GM21825 (cell line): ENCODE measurements at regions not wholly inside any gene's neighbourhood (a gene's known extent, or its start where the extent isn't known, plus 50 kb on each side); places are given as distances from the start of the nearest gene placed in this dataset.

Experiments
- ATAC-seq: cut with Tn5 transposase; IDR thresholded peaks from one replicate; pipeline ENCODE4 v1.9.1; 2021; ENCODE audit warnings: mild to moderate bottlenecking, moderate library complexity; ENCODE audit not compliant: unreplicated experiment

DNA sequence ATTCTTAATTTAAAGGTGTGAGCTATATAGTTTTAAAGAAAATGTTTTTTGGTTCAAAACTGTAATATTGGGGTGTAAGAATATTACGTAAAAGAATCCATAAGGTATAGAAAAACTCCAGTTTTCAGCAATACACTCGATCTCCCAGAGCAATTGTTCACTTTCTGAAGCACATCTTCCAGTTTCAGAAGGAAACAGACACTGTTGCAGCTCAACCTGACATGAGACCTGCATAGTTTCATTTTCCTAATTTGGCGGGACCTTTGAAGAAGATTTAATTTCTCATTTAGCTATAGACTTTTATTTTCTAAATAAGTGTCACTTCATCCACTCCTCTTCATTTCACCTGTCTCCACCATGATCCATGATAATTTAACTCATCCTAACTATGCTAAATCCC is 281.5 kb downstream of the HTR1B start:
- ATAC-seq = no peak

- no peak for ATAC-seq
Observed at GRCh38 chr6:77180326-77180725, 283.0 kb downstream of the HTR1B start.

- ATAC-seq = no peak
Observed at GRCh38 chr6:77178821-77179220, 284.5 kb downstream of the HTR1B start.

- no peak for ATAC-seq
Observed at GRCh38 chr6:77177470-77177869, 285.8 kb downstream of the HTR1B start.

- ATAC-seq = no peak
Observed at GRCh38 chr6:77173472-77174074, 289.7 kb downstream of the HTR1B start.

- no peak for ATAC-seq
Observed at GRCh38 chr6:77172578-77172977, 290.7 kb downstream of the HTR1B start.

DNA sequence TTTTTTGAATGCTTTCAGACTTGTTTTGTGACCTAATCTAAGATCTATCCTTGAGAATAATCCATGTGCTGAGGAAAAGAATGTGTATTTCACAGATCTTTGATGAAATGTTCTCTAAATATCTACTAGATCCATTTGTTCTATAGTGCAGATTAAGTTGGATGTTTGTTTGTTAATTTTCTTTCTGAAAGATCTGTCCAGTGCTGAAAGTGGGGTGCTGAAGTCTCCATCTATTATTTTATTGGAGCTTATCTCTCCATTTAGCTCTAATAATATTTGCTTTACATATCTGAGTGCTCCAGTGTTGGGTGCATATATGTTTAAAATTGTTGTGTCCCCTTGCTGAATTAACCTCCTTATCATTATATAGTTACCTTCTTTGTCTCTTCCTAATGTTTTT is 303.6 kb downstream of the HTR1B start:
- ATAC-seq = no peak

DNA sequence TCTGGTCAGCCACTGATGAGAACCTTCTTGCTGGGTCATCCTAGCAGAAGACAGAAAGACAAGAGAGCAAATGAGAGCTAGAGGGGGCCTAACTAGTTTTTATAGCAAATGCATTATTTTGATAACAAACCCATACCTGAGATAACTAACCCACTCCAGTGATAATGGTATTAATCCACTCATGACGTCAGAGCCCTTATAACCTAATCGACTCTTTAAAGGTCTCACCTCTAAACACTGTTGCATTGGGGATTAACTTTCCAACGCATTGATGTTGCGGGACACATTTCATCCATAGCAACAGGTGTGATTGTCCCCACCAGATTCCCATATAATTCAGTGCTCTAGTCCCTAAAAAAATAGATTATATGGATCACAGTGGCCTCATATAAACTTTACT is 312.1 kb downstream of the HTR1B start:
- no peak for ATAC-seq

- ATAC-seq = no peak
Observed at GRCh38 chr6:77150736-77151135, 312.6 kb downstream of the HTR1B start.

- no peak for ATAC-seq
Observed at GRCh38 chr6:77145244-77145643, 318.0 kb downstream of the HTR1B start.

DNA sequence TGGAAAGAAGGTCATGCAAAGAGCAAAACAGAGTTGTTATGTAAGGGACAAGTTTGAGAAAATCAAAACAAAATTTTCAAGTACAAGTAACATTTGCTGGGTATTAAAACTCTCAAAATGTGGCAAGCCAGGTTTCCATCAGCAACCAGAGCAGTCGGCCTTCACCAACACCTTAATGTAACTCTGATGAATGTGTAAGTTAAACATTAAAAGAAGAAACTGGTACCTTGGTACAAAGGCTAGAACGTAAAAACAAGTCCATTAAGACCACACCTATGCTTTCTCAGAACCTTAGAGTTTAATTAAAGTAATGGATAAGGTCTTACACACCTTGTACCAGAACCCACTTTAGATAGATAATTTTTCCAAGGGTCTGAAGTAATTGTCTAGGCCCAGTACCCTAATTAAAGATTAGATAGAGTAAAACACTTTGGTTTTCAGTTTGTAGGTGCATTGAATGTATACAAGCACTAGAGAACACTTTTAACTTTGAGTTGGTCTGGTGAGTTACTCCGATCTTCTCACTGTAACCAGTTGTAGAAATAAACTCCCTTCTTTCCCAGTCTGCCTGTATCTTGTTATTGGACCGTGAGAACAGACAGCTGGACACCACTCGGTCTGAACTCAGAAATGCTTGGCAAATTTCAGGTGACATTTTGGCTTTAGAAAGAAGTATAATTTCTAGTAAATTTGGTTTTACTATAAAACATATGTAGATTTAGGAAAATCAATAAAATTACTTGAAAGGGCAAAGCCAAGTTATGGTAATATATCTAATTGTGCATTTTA is 319.4 kb downstream of the HTR1B start:
- no peak for ATAC-seq

GRCh38 chr6:77136086-77136485 is 327.2 kb downstream of the HTR1B start:
- no peak for ATAC-seq

GRCh38 chr6:77133031-77133430 is 330.3 kb downstream of the HTR1B start:
- ATAC-seq = no peak

DNA sequence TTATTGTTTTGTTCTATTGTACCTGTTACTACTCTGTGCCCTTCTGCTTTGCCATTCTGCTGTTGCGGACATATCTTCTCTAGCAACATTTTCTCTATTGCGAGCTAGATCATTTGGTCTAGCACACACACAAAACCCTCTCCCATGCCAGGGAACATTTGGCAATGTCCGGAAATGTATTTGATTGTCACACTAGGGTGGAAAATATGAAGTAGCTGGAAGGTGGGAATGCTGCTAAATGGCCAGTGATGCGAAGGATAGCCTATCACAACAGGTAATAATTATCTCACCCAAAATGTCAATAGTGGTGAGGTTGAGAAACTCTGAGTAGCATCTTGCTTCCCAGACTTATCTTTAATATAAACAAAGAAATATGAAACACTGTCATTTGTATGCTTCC is 331.9 kb downstream of the HTR1B start:
- ATAC-seq = no peak

DNA sequence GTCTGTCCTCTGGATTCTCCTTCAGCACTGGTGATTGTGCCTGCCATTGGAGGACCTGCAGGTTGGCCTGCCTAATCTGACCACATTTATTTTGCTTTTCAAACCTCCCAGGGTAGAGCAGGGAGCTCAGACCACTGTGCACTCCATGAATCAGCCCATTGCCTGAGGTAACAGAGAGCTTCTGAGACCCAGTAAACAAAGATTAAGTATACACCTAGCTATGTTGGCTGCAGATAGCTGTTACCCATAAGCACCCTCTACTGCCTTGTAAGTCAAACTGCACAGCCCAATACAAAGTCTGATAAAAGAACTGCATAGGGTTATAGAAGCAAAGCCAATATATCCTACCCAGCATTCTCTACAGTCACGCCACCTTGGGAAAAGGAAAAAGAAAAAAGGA is 338.7 kb downstream of the HTR1B start:
- ATAC-seq = no peak

- ATAC-seq = no peak
Observed at GRCh38 chr6:77123527-77123926, 339.8 kb downstream of the HTR1B start.

DNA sequence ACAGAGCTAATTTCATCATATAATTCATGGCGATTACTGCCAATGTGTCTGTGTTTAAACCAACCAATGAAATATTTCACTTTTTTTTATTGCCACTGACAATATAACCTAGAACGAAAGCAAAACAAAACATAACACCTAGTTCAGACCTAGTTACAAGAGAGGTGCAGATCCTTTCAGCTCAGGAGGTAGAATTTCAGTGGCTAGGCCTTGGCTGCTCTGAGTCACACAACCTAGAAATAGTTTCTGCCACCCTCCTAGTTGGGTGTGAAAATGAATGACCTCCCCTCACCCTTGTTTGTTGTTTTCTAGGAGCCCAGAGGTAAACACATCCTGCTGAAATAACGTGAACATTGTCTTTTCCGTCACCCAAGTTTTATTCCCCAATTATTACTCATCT is 356.3 kb downstream of the HTR1B start:
- ATAC-seq = no peak

- ATAC-seq = no peak
Observed at GRCh38 chr6:77105091-77105490, 358.2 kb downstream of the HTR1B start.

GRCh38 chr6:77097940-77098339 is 365.4 kb downstream of the HTR1B start:
- no peak for ATAC-seq

- ATAC-seq = no peak
Observed at GRCh38 chr6:77095936-77096627, 367.2 kb downstream of the HTR1B start.

DNA sequence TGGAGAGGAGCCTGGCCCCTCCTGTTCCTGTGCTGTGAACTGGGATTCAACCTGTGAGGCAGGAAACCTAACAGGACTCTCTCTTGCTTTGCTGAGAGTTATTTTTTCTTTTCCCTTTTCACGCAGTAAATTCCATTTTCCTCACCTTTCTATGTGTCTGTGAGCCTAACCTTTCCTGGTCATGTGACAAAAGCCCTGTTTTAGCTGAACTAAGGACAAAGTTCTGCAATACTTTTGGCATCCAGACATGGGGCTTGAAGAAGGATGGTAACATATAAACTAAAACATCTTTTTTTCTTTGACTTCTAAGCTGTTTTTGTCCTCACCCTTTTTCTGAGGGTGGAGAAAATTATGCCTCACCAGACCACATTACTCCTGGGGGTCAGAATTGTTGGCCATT is 368.5 kb downstream of the HTR1B start:
- no peak for ATAC-seq

- no peak for ATAC-seq
Observed at GRCh38 chr6:77092971-77093370, 370.3 kb downstream of the HTR1B start.
